GM18858 (cell line): ENCODE measurements at regions not wholly inside any gene's neighbourhood (a gene's known extent, or its start where the extent isn't known, plus 50 kb on each side); places are given as distances from the start of the nearest gene placed in this dataset.

ENCODE experiments used
- ATAC-seq: cut with Tn5 transposase; IDR thresholded peaks from one replicate; pipeline ENCODE4 v1.9.1; 2021; ENCODE audit not compliant: unreplicated experiment

DNA sequence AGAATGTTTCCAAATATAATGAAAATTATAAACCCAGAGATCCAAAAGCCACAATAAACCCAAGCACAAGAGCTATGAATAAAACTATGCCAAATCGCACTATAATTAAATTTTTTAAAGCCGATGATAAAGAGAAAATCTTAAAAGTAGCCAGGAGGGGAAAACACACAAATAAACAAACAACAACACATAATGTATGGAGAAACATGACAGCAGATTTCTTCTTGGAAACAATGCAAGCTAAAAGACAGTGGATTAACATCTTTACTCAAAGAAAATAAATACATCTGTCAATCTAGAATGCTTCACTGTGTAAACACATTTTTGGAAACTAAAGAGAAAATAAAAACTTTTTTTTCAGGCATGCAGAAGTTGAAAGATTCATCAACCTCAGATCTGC is 53.0 kb upstream of the SMOX start:
- no peak for ATAC-seq

DNA sequence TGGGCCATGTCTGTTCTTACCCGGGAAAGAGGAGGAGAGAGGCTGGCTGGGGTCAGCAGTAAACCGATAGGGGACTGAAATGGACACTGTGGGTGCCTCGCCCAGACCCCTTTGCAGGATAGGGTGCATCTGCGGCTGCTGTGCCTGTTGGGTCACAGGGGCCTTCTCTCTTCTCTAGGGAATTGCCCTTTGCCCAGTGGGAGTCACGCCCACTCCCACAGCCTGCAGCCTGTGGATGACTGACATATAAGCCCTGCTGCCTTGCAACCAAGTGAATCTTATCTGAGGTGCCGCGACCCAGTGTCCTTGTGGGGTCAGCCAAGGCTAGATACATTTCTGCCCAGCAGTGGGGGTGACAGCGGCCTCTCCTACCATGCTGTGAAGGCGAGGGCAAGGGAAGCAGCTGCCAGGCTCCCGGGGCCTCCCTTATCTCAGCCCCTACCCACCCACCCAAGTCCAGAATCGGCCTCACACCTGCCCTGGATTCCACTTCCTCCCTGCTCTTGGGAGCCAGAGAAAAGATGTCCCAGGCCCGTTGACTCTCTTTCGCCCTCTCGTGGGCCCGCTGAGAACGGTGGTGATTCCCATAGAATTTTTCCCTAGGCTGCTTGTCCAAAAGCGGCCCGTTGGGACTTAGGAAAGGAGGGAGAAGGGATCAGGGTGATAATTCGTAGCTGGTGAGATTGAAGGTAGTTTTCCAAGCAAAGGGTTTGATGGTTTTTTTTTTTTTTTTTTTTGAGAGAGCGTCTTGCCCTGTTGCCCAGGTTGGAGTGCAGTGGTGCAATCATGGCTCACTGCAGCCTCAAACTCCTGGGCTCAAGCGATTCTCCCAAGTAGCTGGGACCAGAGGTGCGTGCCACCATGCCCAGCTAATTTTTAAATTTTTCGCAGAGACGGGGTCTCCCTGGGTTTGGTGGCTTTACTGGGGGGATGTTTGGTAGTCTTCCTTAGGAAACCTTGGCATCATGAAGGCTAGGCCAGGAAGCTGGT is 56.8 kb upstream of the SMOX start:
- no peak for ATAC-seq

DNA sequence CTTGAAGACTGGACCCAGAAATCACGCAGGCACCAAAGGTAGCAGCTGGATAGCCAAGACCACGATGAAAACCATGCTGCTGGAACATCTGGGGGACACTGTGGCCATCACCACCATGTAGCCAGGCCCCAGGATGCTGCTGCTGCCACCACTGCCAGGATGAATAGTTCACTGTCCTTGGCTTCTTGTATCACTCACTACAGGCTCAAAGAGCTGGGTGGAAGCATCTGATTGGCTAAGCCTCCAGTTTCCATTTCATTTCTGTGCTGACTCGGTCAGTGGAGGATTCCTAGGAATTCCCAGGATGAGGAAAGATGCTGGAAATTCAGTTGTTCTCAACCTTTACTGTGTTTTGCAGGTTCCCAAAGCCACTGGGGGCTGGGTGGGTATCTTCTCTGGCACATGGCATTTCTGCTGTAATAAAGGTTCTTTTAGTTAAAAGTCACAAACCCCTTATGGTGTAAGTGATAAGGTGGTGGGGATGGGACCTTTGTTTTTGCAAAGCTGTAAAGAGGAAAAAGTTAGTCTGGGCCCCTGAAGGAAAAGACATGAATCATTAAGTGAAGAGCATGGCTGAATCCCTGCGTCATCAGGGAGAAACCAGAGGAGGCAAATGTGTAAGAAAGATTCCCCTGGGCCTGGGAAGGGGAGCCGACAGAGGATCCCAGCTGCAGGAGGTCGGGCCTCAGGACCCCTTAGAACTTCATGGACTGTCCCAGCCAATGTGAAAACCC is 57.7 kb upstream of the SMOX start:
- ATAC-seq = no peak

DNA sequence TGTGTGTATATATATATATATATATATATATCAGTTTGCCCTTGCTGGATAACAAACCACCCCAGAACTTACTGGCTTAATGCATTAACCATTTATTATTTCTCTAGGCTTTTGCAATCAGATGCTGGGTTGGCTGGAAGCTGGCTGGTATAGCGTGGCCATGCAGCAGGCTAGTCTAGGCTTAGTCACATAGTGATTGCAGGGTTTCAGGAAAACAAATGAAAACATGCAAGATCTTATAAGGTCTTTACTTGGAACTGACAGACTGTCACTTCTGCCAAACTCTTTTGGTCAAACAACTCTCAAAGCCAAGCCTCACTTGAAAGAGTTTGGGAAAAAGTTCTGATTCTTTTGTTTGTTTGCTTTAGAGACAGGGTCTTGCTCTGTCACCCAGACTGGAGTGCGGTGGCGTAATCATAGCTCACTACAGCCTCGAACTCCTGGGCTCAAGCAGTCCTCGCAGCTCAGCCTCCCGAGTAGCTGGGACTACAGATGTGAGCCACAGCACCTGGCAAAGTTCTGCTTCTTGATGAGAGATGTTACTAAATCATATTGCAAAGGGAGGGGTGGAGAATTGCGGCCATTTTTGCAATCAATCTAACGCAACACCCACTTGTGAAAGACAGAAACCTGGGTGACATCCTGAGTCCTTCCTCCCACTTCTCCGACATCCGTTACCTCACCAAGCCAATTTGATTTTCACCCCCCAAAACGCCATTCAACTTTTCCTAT is 58.7 kb upstream of the SMOX start:
- no peak for ATAC-seq

DNA sequence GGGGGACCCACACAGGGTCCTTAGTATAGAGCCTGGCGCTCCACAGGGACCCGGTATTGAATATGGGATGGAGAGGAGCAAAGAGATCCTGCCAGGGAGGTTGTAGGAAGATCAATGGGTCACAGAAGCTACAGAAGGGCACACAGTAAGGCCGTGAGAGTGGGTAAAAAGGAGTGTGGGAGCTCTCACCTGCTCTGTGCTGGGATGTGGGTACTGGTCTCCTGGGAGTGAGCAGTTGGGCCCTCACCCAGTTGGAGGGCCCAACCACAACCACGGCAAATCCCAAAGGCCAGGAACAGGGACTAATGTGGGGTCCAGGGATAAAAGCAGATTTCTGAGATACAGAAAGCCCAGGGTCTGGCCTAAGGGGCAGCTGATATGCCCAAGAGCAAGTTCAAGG is 59.9 kb upstream of the SMOX start:
- ATAC-seq = no peak

DNA sequence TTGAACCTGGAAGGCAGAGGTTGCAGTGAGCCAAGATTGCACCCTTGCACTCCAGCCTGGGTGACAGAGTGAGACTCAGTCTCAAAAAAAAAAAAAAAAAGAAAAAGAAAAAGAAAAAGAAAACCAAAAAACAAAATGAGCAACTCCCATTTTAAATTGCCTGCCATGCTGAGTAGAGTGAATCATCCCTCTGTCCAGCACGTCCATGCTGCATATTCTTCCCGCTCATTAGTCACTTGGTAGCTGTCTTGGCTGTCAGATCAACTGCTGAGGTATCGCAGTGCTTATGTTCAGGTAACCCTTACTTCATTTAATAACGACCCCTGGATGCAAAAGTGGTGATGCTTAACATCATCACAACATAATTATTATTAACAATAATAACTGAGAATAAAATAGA is 60.7 kb upstream of the SMOX start:
- ATAC-seq = no peak

DNA sequence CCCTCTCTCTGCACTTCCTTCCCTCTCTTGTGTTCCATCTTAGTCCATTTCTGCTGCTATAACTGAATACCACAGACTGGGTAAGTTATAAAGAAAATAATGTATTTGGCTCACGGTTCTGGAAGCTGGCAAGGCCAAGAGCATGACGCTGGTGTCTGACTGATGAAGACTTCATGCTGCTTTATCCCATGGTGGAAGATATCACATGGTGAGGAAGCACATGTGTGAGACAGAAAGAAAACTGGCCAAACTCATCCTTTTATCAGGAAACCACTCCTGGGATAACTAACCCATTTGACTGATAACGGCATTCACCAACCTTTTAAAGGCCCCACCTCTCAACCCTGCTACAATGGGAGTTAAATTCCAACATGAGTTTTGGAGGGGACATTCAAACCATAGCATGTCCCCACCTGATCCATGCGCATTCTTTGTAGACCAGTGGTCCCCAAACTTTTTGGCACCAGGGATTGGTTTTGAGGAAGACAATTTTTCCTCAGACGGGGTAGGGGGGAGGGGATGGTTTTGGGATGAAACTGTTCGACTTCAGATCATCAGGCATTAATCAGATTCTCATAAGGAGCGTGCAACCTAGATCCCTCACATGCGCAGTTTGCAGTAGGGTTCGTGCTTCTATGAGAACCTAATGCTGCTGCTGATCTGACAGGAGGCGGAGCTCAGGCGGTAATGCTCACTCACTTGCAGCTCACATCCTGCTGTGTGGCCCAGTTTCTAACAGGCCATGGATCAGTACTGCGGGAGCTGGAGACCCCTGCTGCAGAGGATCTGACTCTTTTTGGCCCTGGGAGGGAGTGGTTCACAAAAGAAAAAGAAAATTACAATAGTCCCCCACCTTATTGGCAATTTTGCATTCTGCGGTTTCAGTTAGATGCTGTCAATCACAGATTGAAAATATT is 61.6 kb upstream of the SMOX start:
- no peak for ATAC-seq

DNA sequence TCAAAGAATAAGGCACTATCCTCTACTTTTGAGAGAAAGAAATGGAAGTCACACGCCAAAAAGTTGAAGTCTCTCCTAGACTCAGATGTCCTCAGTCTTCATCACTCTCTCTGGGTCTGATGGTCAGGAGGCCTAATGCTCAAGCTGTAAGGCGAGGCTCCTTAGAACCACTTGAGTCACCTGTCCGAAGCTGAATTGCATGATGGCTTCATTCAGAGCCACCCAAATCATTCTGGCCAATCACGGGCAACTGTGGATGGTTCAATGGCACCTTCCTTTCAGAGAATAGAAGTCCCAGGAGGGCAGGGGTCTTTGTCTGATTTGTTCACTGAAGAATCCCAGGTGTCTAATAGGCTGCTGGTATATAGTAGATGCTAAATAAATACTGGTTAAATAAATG is 63.9 kb upstream of the SMOX start:
- ATAC-seq = no peak

DNA sequence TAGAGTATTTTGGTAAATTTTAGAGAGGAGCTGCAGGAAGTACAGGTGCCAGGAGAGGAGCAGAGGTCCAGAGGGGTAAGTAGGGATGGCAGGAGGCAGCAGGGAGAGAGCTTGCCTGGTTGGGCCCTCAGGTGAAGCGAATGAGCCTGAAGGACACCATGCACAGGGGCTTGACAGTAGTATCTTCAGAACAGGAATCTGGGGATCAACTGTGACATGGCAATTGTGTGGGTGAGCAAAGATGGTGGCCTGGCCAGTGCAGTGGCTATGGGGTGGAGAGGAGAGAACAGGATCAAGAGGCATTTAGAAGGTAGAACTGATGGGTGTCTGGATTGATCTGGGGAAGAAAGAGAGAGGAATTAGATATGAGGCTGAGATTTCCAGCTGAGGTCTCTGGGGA is 64.5 kb upstream of the SMOX start:
- no peak for ATAC-seq

DNA sequence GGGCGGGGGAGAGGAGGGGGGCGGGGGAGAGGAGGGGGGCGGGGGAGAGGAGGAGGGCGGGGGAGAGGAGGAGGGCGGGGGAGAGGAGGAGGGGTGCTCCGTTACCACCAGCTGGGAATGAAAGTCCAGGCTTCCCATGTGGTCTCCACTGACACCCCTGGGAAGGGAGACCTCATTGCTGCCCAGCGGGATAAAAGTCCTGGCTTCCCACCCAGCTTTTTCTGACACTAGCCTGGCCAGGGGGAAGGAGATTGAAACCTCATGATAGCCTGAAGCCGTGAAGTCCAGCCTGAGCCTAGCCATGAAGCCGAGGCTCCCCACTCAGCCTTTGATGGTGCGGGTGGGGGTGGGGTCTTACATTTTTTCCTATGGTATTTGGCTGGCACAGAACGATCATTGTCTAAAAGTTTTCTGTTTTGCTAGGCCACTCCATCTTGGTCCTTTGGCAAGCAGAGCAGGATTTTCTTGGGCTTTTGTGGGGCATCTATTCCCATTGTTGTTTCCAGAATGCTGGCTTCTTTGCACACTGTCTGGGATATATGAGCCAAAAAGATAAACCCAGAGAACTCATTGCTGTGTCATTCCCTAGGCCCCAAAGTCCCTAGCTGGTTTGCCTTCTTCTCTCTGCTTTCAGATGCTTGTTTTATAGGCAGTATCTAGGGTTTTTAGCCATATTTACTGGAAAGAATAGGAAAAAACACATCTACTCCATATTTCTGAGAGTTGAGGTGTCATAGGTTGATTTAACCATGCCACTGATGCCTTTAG is 65.3 kb upstream of the SMOX start:
- ATAC-seq = no peak

DNA sequence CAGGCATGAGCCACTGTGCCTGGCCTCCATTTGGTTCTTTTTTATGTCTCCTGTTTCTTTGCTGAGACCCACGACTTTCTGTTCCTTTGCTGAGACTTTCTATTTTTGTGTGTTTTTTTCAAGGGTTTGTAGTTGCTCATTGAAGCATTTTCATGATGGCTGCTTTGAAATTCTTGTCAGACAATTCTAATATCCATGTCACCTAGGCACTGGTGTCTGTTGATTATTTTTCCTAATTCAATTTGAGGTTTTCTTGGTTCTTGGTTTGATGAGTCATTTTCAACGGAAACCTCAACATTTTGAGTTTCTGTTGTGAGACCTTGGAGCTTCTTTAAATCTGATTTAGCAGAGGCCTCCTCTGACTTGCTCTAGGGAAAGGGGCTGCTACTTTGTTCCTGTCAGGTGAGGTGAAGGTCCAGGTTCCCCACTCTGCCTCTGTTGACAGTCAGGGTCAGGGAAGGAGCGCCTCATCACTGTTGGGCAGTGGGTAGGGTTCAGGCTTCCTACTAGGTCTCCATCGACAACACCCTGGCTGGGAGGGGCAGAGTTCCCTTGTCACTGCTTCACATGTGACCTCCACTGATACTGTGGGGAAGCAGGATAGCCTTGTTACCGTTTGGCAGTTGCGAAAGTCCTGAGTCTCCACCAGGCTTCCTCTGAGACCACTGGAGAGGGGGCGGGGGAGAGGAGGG is 66.1 kb upstream of the SMOX start:
- ATAC-seq = peak; percentile 57

DNA sequence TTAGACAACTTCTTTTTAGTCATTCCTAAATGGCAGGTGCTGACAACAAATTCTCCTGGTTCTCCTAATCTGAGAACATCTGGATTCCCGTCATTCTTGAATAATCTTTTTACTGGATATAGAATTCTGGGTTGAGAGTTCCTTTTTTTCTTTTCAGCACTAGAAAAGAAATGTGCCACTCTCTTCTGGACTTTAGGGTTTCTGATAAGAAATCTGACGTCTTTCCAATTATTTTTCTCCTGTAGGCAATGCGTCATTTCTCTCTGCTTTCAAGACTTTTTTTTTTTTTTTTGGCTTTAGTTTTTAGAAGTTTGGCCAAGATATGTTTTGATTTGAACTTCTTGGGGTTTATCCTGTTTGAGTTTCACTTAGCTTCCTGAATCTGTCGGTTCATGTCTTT is 66.1 kb upstream of the RNF24 start:
- no peak for ATAC-seq

DNA sequence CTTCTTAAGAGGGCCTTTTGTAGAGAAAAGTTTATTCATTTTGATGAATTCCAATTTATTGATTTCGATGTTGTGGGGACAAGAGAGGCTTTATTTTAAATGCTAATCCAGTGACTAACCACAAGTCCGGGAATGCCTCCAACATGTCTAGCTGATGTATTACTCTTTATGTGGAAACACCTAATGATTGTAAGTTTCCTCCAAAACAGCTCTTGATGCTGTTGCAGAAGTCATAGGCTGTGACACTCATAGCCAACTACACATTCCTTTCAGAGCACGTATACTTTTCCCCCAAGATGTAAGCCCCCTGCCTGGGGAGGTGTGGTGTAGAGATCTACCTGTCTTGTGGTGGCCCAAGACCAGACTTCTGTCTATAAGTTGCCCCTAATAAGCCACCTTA is 61.3 kb upstream of the RNF24 start:
- ATAC-seq = no peak

DNA sequence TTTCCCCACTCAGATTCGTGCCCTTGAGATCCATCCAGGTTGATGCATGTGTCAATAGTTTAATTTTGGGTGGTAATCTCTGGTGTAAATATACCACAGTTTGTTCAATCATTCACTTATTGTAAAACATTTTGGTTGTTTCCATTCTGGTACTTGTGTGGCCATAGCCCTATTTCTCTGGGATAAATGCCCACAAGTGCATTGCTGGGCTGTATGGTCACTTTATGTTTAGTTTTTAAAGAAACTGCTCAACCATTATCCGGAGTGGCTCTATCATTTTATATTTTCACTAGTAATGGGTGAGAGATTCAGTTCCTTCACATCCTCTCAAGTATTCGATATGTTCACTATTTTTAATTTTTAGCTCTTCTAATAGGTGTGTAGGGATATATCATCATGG is 60.7 kb upstream of the RNF24 start:
- no peak for ATAC-seq

DNA sequence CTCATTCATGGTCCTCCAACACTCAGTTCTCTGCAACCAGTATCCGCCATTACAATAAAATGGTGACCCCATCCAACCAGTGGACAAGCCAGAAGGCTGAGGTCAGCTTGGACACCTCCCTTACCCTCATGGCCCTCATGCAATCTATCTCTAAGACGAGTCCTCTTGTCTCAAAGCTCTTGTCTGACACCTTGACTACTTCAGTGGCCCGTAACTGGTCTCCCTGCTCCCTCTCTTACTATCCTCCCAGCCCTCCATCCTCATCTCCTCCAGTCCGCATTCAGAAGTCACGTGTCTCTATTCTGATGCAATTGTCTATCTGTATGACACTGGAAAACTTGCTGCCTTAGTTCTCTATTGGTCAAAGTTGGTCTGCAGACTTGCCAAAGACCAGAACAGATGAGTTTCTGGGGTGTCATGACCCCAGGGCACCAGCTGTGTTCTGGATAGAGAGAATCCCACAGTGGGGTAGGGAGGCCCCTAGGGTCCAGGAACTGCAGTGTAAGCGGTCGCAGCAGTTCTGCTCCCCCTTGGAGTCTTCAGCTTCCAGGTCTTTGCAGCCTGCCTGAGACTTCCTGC is 59.6 kb upstream of the RNF24 start:
- ATAC-seq = no peak

DNA sequence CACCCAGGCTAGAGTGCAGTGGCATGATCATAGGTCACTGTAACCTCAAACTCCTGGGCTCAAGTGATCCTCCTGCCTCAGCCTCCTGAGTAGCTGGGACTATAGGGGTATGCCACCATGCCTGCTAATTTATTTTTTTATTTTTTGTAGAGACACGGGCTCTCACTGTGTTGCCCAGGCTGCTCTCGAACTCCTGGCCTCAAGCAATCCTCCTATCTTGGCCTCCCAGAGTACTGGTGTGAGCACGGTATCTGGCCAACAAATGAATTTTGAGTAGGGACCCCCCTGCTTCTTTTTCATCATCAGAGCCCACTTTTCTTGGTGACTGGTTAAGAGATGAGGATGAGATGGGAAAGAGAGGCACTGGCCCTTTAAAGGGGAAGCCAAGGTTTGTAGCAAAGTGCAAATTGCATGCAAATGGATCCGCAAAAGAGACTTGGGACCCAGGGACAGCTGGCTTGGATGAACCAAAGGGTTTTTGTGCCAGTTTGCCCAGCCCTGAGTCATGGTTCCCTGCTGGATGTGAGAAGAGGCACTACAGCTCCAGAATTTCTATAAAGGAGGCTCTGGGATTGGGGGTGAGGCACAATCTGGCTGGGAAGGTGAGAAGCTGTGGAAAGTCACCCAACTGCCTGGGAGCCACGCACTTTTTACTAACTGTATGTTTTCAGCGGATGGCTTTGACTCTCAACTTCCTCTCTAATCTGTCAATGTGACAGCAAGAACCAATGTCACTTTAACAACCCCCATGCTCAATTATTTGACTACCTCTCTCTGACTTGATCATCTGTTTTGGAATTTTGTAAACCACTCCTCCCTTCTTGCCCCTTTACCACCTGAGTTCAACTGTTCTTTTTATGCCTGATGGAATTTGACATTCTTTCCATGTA is 58.7 kb upstream of the RNF24 start:
- ATAC-seq = no peak

DNA sequence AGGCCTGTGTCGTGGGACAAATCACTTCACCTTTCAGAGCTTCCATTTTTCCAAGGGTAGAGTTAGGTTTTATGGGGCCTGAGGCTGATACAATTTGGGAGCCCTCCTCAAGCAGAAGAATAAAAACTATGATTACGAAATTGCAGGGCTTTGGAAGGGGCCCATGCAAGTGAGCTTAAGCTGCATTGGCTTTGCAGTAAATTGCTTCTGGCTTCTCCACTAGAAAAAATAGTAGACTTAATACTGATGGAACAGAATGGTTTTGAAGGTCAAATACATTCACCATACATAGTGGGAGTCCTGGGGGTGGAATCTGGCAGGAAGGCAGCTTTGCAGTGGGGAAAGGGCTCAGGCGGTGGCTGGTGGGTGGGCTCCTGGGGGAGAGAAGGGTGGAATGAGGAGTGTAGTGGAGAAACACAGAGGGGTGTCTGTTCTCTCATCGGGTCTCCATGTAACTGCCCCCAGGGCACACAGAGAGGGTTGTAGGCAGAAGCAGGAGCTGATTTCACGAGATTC is 55.9 kb upstream of the RNF24 start:
- no peak for ATAC-seq
